Omental fat pad (tissue), 3 donors: ENCODE measurements at regions not wholly inside any gene's neighbourhood (a gene's known extent, or its start where the extent isn't known, plus 50 kb on each side); places are given as distances from the start of the nearest gene placed in this dataset.

ENCODE experiments used
- ATAC-seq: fragments of 150-250 bp; one replicate; pipeline ENCODE4 v1.9.1; 2016; ENCODE audit warnings: mild to moderate bottlenecking, moderate library complexity; ENCODE audit not compliant: low FRiP score
- DNase-seq: peaks from one replicate; pipeline ENCODE4 v3.0.0-alpha.2; 2019; ENCODE audit warnings: low spot score
- CTCF ChIP-seq, 3 donors: fragments of 450-650 bp; IDR thresholded peaks; one replicate each; pipeline ENCODE4 v1.5.1; 2016 to 2017; ENCODE audit warnings: antibody characterized with exemption in 3 of 3, mild to moderate bottlenecking in 3 of 3, moderate library complexity in 2 of 3

- DNase-seq = no peak
These were observed 559.2 kb downstream of the TNS1 start for GRCh38 chr2:217443601-217444000.

GRCh38 chr2:217440000-217440399 is 562.8 kb downstream of the TNS1 start:
- no peak for TF ChIP-seq CTCF (IDR thresholded peaks at IDR 0.05)
- ATAC-seq (no peak), DNase-seq (no peak)

More at GRCh38 chr2:217443601-217444000, 559.2 kb downstream of the TNS1 start:
- no peak for ATAC-seq
- no peak for TF ChIP-seq CTCF (IDR thresholded peaks at IDR 0.05)

GRCh38 chr2:217438821-217439220 is 564.0 kb downstream of the TNS1 start:
- TF ChIP-seq CTCF (IDR thresholded peaks at IDR 0.05) = no peak
- no peak for DNase-seq
- ATAC-seq = no peak

GRCh38 chr2:217438136-217438535 is 564.7 kb downstream of the TNS1 start:
- ATAC-seq (no peak), DNase-seq (no peak)
- no peak for TF ChIP-seq CTCF (IDR thresholded peaks at IDR 0.05)

GRCh38 chr2:217437290-217437870 is 565.4 kb downstream of the TNS1 start:
- ATAC-seq (no peak), DNase-seq (no peak)
- no peak for TF ChIP-seq CTCF (IDR thresholded peaks at IDR 0.05)

- TF ChIP-seq CTCF (IDR thresholded peaks at IDR 0.05) = no peak
- DNase-seq (no peak), ATAC-seq (no peak)
These were observed 566.4 kb downstream of the TNS1 start for GRCh38 chr2:217436386-217436785.

GRCh38 chr2:217434180-217434975 is 568.4 kb downstream of the TNS1 start:
- no peak for TF ChIP-seq CTCF (IDR thresholded peaks at IDR 0.05)
- no peak for DNase-seq
- ATAC-seq = peak; percentile 98
